ENCODE measurements at regions not wholly inside any gene's neighbourhood (a gene's known extent, or its start where the extent isn't known, plus 50 kb on each side); places are given as distances from the start of the nearest gene placed in this dataset.

DNA sequence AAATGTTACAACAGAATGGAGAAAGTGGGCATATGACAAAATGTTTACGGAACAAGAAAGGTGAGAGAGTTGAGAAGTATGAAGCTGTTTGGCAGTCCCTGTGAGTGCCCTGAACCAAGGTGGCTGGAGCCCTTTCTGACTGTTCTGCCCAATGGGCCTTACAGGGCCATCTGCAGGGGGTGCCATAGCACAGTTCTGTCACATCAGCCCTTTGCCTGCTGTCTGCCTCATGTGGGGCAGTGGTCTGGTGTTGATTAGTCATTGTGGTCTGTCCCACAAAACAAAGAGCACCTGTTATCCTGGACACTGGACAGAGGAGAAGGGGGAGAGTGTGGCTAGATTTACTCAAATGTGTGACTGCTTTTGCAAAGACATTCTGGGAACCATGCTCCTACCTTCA, 51.5 kb upstream of the OSBPL3 start:
- Mint-ChIP-seq H3K9me3 (ENCODE audit: low read depth, unreplicated experiment) (peaks cover 9% of the 10 kb centered on the region), H3K36me3 (ENCODE audit: insufficient read depth, unreplicated experiment) (peaks cover 15% of the 10 kb centered on the region), H3K27ac (ENCODE audit: unreplicated experiment) (peak overlapping the region; percentile 51), H3K4me3 (ENCODE audit: low read depth, unreplicated experiment) (peak overlapping the region; percentile 3), H3K4me1 (ENCODE audit: low read depth, unreplicated experiment) (peaks cover 69% of the 10 kb centered on the region), H3K27me3 (ENCODE audit: unreplicated experiment) (no peaks in the 10 kb centered on the region)
- intact Hi-C loops (cut with micrococcal nuclease; ENCODE audit: unreplicated experiment), result loop anchor here (1.0 to 2.0 kb wide), 3 partner anchors 39 to 63 kb away; partner anchors contain the start of gene OSBPL3
- CTCF ChIA-PET, result interaction anchor here (0.7 to 1.9 kb wide), 6 partner anchors 35 to 219 kb away, joined by 3 to 16 read pairs (median 6); partner anchors contain the start of gene OSBPL3
- no TSS peak for BruUV-seq (replicated peaks)
- TF ChIP-seq CTCF (IDR thresholded peaks at IDR 0.05; ENCODE audit: unreplicated experiment), result peak; percentile 50
- peak; percentile 71 for DNase-seq

DNA sequence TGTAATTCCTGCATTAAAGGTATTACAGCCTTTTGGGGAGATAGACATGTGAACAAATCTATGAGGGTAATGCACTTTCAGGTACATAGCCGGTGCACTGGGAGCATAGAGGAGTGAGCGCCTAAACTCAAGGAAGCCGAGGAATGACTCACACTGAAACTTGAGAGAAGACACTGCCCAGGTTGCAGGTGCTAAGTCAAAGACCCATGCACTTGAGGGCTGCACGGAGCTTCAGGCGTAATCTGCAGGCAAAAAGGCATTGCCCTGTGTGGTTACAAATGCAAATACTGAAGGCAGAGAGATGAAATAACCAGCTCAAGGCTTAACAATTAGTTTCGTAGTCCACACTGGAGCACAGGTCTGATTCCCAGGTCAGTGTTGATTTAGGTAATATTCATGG, 51.0 kb upstream of the OSBPL3 start:
- peaks cover 4% of the 10 kb centered on the region for H3K9me3 Mint-ChIP-seq (ENCODE audit: low read depth, unreplicated experiment)
- H3K36me3 Mint-ChIP-seq (ENCODE audit: insufficient read depth, unreplicated experiment), result peaks cover 15% of the 10 kb centered on the region
- TF ChIP-seq CTCF (IDR thresholded peaks at IDR 0.05; ENCODE audit: unreplicated experiment), result no peak
- CTCF ChIA-PET, result interaction anchor here (0.6 to 1.9 kb wide), 8 partner anchors 9 to 219 kb away, joined by 3 to 16 read pairs (median 4); partner anchors contain the start of gene OSBPL3
- intact Hi-C loops (cut with micrococcal nuclease; ENCODE audit: unreplicated experiment), result loop anchor here (1.0 to 2.0 kb wide), 3 partner anchors 39 to 63 kb away; partner anchors contain the start of gene OSBPL3
- H3K4me3 Mint-ChIP-seq (ENCODE audit: low read depth, unreplicated experiment), result peak overlapping the region; percentile 3
- no TSS peak for BruUV-seq (replicated peaks)
- H3K27me3 Mint-ChIP-seq (ENCODE audit: unreplicated experiment), result no peaks in the 10 kb centered on the region
- peak overlapping the region; percentile 51 for H3K27ac Mint-ChIP-seq (ENCODE audit: unreplicated experiment)
- peak; percentile 69 for DNase-seq
- peaks cover 74% of the 10 kb centered on the region for H3K4me1 Mint-ChIP-seq (ENCODE audit: low read depth, unreplicated experiment)

Measured in Calu3 (cell line).